Keratinocyte (primary cell): ENCODE measurements at regions not wholly inside any gene's neighbourhood (a gene's known extent, or its start where the extent isn't known, plus 50 kb on each side); places are given as distances from the start of the nearest gene placed in this dataset.

Experiments
- CTCF ChIP-seq, 3 experiments: IDR thresholded peaks in 1 of 3; conservative IDR thresholded peaks in 1 of 3; optimal IDR thresholded peaks in 1 of 3; 2 replicates in 2 of 3; 3 replicates in 1 of 3; pipeline versions ENCODE3 to v1.5.1; 2011; ENCODE audit warnings: low read length in 3 of 3, mild to moderate bottlenecking in 3 of 3, moderate library complexity in 2 of 3, control low read depth in 1 of 3, inconsistent platforms in 1 of 3; ENCODE audit not compliant: insufficient read depth in 2 of 3; ENCODE audit errors: extremely low read depth in 1 of 3
- EZH2 ChIP-seq: IDR thresholded peaks from one replicate; pipeline ENCODE4 v1.6.1; 2012; ENCODE audit warnings: inconsistent platforms, mild to moderate bottlenecking, low read length, moderate library complexity

- TF ChIP-seq EZH2 (no peak), CTCF (optimal IDR thresholded peaks at IDR 0.05 in 1 of 3, IDR thresholded peaks at IDR 0.05 in 1 of 3, conservative IDR thresholded peaks at IDR 0.05 in 1 of 3; ENCODE audit: extremely low read depth in 1 of 3, insufficient read depth in 2 of 3, low read length in 3 of 3) (no peak)
Observed at GRCh38 chr10:78744056-78744455, 324.7 kb upstream of the ZMIZ1 start.
